ES-I3 (cell line): ENCODE measurements at regions not wholly inside any gene's neighbourhood (a gene's known extent, or its start where the extent isn't known, plus 50 kb on each side); places are given as distances from the start of the nearest gene placed in this dataset.
"Not testable (repeated sequence)": the region's sequence is repeated elsewhere in the genome, so short reads cannot be mapped to it uniquely, and the experiment has no call there.

Experiments used
- H3K36me3 ChIP-seq: 2 replicates; pipeline ENCODE4 v1.6.1; 2013; ENCODE audit warnings: mild to moderate bottlenecking, low read length, control low read depth, moderate library complexity; ENCODE audit not compliant: insufficient read depth
- H3K4me1 ChIP-seq: 2 replicates; pipeline ENCODE4 v1.6.1; 2013; ENCODE audit warnings: mild to moderate bottlenecking, control low read depth, low read length; ENCODE audit not compliant: insufficient read depth
- H3K9ac ChIP-seq: 2 replicates; pipeline ENCODE4 v1.6.1; 2013; ENCODE audit warnings: low read depth, mild to moderate bottlenecking, low read length, moderate library complexity
- H3K9me3 ChIP-seq: 2 replicates; pipeline ENCODE4 v1.6.1; 2013; ENCODE audit warnings: mild to moderate bottlenecking, low read length, moderate library complexity; ENCODE audit not compliant: control insufficient read depth, insufficient read depth

DNA sequence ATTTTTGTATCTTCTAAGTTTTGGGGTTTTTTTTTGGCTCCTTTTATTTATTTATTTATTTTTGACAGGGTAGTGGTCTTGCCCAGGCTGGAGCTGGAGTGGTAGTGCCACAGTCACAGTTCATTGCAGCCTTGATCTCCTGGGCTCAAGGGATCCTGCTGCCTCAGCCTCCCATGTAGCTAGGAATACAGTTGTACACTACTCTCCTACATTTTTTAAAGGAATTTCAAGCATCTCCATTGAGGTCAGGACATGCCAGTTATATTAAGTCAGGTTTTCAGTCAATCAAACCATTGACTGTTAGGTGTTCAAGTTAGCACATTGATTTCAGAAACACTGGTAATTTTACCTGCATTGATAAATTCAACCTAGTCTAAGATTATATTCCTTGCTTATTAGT, 480.5 kb upstream of the SPRY2 start:
- H3K4me1 ChIP-seq = no peaks in the 10 kb centered on the region
- H3K36me3 ChIP-seq = no peaks in the 10 kb centered on the region
- H3K9me3 ChIP-seq = peaks cover 6% of the 10 kb centered on the region
- no peak overlapping the region for H3K9ac ChIP-seq

GRCh38 chr13:80817979-80818378, 477.1 kb upstream of the SPRY2 start:
- no peak overlapping the region for H3K9ac ChIP-seq
- no peaks in the 10 kb centered on the region; the same call in 1 of the 2 replicates for H3K9me3 ChIP-seq
- H3K4me1 ChIP-seq = no peaks in the 10 kb centered on the region
- no peaks in the 10 kb centered on the region for H3K36me3 ChIP-seq

- Histone ChIP-seq H3K36me3 (no peaks in the 10 kb centered on the region), H3K9ac (no peak overlapping the region), H3K4me1 (no peaks in the 10 kb centered on the region), H3K9me3 (no peaks in the 10 kb centered on the region; the same call in 1 of the 2 replicates)
Observed at GRCh38 chr13:80814541-80814940, 473.6 kb upstream of the SPRY2 start.

DNA sequence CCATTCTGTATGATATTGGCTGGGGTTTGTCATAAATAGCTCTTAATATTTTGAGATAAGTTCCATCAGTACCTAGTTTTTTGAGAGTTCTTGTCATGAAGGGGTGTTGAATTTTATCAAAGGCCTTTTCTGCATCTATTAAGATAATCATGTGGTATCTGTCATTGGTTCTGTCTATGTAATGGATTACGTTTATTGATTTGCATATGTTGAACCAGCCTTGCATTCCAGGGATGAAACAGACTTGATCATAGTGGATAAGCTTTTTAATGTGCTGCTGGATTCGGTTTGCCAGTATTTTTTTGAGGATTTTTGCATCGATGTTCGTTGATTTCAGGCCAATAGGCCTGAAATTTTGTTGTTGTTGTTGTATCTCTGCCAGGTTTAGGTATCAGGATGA, 469.4 kb upstream of the SPRY2 start:
- not testable (repeated sequence) for H3K36me3 ChIP-seq, H3K4me1 ChIP-seq, H3K9me3 ChIP-seq, H3K9ac ChIP-seq

GRCh38 chr13:80802946-80803345, 462.0 kb upstream of the SPRY2 start:
- no peak overlapping the region for H3K9ac ChIP-seq
- no peaks in the 10 kb centered on the region for H3K9me3 ChIP-seq
- no peaks in the 10 kb centered on the region for H3K4me1 ChIP-seq
- H3K36me3 ChIP-seq = no peaks in the 10 kb centered on the region

DNA sequence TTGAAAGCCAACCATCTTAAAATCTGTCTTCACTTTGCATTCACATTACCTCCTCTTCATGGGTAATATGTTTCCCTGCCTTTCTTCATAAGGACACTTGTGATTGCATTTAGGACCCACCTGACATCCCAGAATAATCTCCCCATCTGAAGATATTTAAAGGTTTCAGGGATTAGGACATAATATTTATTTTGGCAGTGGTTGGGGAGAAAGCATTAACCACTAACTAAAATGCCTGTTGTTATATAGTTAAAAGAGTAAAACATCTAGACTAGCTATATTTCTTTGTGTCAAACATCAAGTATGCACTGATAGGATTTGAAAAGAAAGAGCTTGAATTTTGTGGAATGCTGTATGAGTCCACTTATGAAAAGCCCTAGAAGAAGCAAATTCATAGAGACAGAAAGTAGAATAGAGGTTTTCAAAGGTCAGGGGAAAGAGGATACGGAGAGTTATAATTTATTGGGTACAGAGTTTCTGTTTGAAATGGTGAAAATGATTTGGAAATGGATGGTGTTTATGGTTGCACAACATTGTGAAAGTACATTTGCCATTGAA, 457.7 kb upstream of the SPRY2 start:
- H3K4me1 ChIP-seq = no peaks in the 10 kb centered on the region
- no peaks in the 10 kb centered on the region for H3K36me3 ChIP-seq
- no peak overlapping the region for H3K9ac ChIP-seq
- H3K9me3 ChIP-seq = no peaks in the 10 kb centered on the region

- Histone ChIP-seq H3K9me3 (no peaks in the 10 kb centered on the region), H3K4me1 (peaks cover 12% of the 10 kb centered on the region), H3K36me3 (no peaks in the 10 kb centered on the region), H3K9ac (no peak overlapping the region)
Observed at GRCh38 chr13:80787604-80788003, 446.7 kb upstream of the SPRY2 start.

- peaks cover 12% of the 10 kb centered on the region for H3K4me1 ChIP-seq
- no peak overlapping the region for H3K9ac ChIP-seq
- H3K9me3 ChIP-seq = no peaks in the 10 kb centered on the region
- no peaks in the 10 kb centered on the region for H3K36me3 ChIP-seq
Observed at GRCh38 chr13:80783926-80784565, 443.1 kb upstream of the SPRY2 start.

GRCh38 chr13:80782441-80782840, 441.5 kb upstream of the SPRY2 start:
- Histone ChIP-seq H3K36me3 (no peaks in the 10 kb centered on the region), H3K9me3 (no peaks in the 10 kb centered on the region), H3K9ac (no peak overlapping the region), H3K4me1 (peaks cover 12% of the 10 kb centered on the region)

- Histone ChIP-seq H3K4me1 (peaks cover 4% of the 10 kb centered on the region; the same call in 1 of the 2 replicates), H3K9me3 (no peaks in the 10 kb centered on the region), H3K9ac (no peak overlapping the region), H3K36me3 (no peaks in the 10 kb centered on the region)
Observed at GRCh38 chr13:80778297-80778696, 437.4 kb upstream of the SPRY2 start.

DNA sequence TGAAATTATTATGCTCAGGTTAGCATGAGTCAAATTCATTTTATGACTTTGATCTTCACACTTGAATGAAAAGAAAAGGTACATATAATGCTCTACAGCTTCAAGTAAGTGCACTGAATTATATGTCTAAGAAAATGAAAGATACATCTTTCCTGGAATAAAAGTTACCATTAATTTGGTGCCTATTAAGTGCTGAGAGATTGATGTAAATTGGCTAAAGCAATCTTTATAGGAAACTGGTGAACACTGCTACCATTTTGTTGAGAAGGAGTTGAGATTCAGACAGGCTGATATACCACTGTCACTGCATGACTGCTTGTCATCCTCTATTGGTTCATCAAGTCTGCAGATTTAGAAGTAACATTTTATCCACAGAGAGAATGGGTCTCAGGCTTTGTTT, 416.8 kb upstream of the SPRY2 start:
- Histone ChIP-seq H3K9me3 (no peaks in the 10 kb centered on the region), H3K4me1 (no peaks in the 10 kb centered on the region), H3K36me3 (no peaks in the 10 kb centered on the region), H3K9ac (no peak overlapping the region)

DNA sequence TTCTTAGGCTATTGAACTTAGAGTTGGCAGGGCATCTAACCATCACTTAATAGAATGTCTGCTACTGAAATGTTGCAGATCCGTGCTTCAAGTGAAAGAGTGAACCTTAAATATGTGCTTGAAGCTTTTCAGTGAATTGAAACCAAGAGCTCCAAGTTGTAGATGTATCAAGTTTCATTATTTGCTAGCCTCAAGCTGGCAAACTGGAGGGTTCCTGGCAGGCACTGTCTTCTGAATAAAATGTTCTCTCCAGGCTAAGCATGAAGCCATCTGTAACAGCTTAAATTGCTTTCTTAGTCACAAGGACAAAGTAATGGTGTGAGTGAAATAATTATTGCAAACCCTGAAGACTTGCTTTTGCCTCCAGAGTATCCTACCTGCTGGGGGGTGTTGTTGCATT, 415.0 kb upstream of the SPRY2 start:
- no peaks in the 10 kb centered on the region for H3K9me3 ChIP-seq
- H3K4me1 ChIP-seq = no peaks in the 10 kb centered on the region
- H3K9ac ChIP-seq = no peak overlapping the region
- no peaks in the 10 kb centered on the region for H3K36me3 ChIP-seq

DNA sequence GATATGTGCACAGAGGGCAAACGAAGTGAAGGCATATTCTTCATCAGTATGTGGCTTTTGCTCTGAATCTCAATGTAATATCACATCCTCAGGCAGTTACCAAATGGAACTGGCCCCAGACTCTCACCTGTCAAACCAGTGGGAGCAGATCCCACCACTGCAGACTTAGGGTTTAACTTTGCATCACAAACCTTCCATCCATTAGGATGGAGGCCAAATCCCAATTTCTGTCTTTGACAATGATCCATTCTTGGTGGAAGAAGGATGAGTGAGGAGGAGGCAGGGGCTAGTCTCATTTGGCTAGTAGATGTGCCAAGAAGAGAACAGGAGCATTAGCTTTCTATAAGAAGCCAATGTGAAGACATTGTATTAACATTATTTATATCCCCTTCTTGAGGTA, 413.5 kb upstream of the SPRY2 start:
- H3K36me3 ChIP-seq = no peaks in the 10 kb centered on the region
- H3K4me1 ChIP-seq = no peaks in the 10 kb centered on the region
- H3K9me3 ChIP-seq = no peaks in the 10 kb centered on the region

DNA sequence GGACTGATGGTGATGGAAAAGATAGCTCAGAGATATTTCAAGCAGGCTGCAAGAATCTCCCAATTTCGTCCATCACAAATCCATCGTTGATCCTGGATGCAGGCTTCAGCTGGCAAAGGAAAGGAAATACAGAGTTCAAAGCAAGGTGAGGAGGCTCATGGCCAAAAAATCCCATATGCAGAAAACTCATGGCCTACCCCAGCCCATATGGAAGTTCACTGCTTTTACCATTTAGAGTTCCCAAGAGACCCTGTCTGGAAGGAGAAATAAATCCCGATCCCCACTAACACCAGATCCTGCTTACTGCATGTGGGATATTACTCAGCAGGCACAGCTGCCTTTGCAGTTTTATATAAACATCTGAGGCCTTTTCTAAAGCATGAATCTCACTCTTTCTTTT, 412.9 kb upstream of the SPRY2 start:
- H3K4me1 ChIP-seq = no peaks in the 10 kb centered on the region
- no peak overlapping the region for H3K9ac ChIP-seq
- no peaks in the 10 kb centered on the region for H3K36me3 ChIP-seq
- H3K9me3 ChIP-seq = no peaks in the 10 kb centered on the region

More for the DNA sequence above, 413.5 kb upstream of the SPRY2 start:
- no peak overlapping the region for H3K9ac ChIP-seq

DNA sequence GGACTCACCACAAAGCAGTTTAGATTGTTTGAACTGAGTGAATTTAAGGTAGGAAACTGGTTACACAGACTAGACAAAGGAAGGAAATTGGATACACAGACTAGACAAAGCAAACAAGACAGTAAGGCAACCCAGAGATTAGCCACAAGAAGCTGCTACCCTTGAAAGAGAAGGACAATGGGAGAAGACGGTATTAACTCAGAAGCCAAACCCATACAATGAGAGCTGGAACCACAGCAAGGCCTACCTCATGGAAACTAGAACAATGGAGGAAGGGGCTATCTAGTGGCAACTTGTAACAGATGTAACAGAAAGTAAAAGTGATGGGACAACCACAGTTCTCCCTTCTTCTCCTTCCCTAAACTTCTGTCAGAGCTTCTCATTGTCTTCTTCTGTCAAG, 410.9 kb upstream of the SPRY2 start:
- Histone ChIP-seq H3K4me1 (no peaks in the 10 kb centered on the region), H3K9ac (no peak overlapping the region), H3K9me3 (no peaks in the 10 kb centered on the region), H3K36me3 (no peaks in the 10 kb centered on the region)
